ENCODE measurements at regions not wholly inside any gene's neighbourhood (a gene's known extent, or its start where the extent isn't known, plus 50 kb on each side); places are given as distances from the start of the nearest gene placed in this dataset.
A peak's percentile ranks its signal among the peaks of the same experiment; 100 is the strongest.

DNA sequence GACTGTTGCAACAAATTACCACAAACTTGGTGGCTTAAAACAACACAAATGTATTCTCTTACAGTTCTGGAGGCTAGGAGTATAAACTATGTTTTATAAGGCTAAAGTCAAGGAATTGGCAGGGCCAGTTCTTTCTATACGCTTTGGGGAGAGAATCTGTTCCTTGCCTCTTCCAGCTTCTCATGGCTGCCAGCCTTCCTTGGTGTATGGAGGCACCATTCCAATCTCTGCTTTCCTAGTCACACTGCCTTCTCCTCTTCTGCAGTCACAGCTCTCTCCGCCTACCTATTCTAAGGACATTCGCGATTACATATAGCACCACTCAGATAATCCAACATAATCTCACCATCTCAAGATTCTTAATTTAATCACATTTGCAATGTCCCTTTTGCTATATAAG lies 140.4 kb upstream of the GNAO1 start:
- Histone ChIP-seq H3K79me2 (ENCODE audit: insufficient read depth, low read length) (no peaks in the 10 kb centered on the region), H3K9me3 (ENCODE audit: low read depth, low read length) (no peaks in the 10 kb centered on the region), H3K27me3 (ENCODE audit: insufficient read depth, low read length) (no peaks in the 10 kb centered on the region), H3K4me1 (ENCODE audit: insufficient read depth, low read length) (no peaks in the 10 kb centered on the region), H3K36me3 (ENCODE audit: insufficient read depth, low read length) (no peaks in the 10 kb centered on the region), H3K27ac (ENCODE audit: low read depth, low read length) (no peak overlapping the region), H3K4me2 (ENCODE audit: insufficient read depth, low read length) (no peak overlapping the region), H3K4me3 (ENCODE audit: insufficient read depth, low read length) (no peak overlapping the region), H4K20me1 (ENCODE audit: insufficient read depth, low read length) (no peaks in the 10 kb centered on the region), H2AFZ (ENCODE audit: low read length) (no peak overlapping the region)
- TF ChIP-seq, protein P1, sequence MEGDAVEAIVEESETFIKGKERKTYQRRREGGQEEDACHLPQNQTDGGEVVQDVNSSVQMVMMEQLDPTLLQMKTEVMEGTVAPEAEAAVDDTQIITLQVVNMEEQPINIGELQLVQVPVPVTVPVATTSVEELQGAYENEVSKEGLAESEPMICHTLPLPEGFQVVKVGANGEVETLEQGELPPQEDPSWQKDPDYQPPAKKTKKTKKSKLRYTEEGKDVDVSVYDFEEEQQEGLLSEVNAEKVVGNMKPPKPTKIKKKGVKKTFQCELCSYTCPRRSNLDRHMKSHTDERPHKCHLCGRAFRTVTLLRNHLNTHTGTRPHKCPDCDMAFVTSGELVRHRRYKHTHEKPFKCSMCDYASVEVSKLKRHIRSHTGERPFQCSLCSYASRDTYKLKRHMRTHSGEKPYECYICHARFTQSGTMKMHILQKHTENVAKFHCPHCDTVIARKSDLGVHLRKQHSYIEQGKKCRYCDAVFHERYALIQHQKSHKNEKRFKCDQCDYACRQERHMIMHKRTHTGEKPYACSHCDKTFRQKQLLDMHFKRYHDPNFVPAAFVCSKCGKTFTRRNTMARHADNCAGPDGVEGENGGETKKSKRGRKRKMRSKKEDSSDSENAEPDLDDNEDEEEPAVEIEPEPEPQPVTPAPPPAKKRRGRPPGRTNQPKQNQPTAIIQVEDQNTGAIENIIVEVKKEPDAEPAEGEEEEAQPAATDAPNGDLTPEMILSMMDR (IDR thresholded peaks at IDR 0.05; ENCODE audit: extremely low read depth, low read depth, low read length) = no peak
- DNase-seq (ENCODE audit: insufficient read length, low spot score, missing footprints) = no peak

DNA sequence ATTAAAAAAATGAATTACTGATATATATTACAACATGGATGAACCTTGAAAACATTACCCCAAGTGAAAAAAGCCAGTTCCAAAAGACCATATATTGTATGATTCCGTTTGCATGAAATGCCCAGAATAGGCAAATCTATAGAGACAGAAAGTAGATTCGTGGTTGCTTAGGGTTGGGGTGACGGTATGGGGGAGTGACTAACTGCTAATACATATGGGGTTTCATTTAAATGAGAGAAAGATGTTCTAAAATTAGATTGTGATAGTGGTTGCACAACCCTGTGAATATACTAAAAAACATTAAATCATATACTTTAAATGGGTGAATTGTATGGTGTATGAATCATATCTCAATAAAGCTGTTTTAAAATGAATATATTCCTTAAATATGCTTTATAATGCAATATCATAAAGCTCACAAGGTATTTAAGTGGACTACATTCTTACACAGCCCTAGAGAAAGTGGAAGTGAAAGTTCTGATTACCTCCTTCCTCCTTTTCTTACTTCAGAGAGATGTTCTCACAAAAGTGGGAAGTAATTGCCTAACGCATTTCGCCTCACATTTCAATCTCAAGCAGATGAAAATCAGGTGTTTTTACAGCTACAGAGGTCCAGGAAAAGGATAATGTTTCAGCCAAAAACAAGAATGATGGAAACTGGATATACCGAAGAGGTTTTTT lies 142.7 kb upstream of the GNAO1 start:
- Histone ChIP-seq H3K4me3 (ENCODE audit: insufficient read depth, low read length) (no peak overlapping the region), H3K27ac (ENCODE audit: low read depth, low read length) (no peak overlapping the region), H3K36me3 (ENCODE audit: insufficient read depth, low read length) (no peaks in the 10 kb centered on the region), H3K9me3 (ENCODE audit: low read depth, low read length) (no peaks in the 10 kb centered on the region), H3K4me2 (ENCODE audit: insufficient read depth, low read length) (no peak overlapping the region), H3K79me2 (ENCODE audit: insufficient read depth, low read length) (no peaks in the 10 kb centered on the region), H4K20me1 (ENCODE audit: insufficient read depth, low read length) (no peaks in the 10 kb centered on the region), H3K4me1 (ENCODE audit: insufficient read depth, low read length) (no peaks in the 10 kb centered on the region), H2AFZ (ENCODE audit: low read length) (no peak overlapping the region), H3K27me3 (ENCODE audit: insufficient read depth, low read length) (no peaks in the 10 kb centered on the region)
- TF ChIP-seq, protein P1 (IDR thresholded peaks at IDR 0.05; ENCODE audit: extremely low read depth, low read depth, low read length) = no peak
- DNase-seq (ENCODE audit: insufficient read length, low spot score, missing footprints) = no peak

DNA sequence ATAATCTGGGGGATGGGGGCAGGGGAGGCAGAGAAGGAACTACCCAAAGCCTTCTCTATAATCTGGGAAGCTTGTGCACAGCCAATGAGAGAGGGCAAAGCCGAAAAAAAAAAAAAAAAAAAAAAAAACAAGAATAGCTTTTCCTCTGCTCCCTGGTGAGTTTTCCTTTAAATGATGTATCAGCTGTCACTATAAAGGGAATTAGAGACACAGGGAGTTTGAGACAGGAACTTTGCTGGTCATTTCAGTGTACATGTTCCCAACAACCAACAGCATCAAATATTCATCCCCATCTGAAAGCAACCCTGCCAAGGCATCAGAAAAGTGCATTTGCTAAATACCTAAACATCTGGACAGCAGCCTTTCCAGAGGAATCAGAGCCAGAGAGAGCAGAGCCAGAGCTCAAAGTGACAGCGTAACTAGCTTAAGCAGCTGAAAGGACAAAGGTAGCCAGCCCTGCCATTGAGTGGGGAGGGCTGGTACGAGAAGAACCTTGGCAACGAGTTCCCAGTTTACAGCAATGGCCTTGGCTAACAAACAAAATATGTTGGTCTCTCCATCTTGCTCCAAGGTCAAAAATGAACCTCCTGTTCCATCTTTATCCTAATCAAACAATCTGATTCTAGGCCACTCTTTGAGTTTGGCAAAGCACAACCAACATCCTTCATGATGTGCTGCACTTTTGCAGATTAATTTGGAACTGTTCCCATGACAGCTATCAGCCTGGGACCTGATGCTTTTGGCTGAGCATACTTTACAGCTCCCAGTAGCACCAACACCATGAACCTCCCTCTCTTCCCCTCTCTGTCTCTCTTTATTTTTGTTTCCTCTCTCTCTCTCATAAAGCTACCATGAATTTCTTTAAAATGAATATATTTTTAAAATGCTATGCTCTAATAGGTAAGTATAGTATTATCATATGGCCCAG lies 143.7 kb upstream of the GNAO1 start:
- no peaks in the 10 kb centered on the region for H3K9me3 ChIP-seq (ENCODE audit: low read depth, low read length)
- no peaks in the 10 kb centered on the region for H3K36me3 ChIP-seq (ENCODE audit: insufficient read depth, low read length)
- TF ChIP-seq, protein P1 (IDR thresholded peaks at IDR 0.05; ENCODE audit: extremely low read depth, low read depth, low read length) = no peak
- no peak overlapping the region for H3K27ac ChIP-seq (ENCODE audit: low read depth, low read length)
- no peaks in the 10 kb centered on the region for H3K27me3 ChIP-seq (ENCODE audit: insufficient read depth, low read length)
- H3K79me2 ChIP-seq (ENCODE audit: insufficient read depth, low read length) = no peaks in the 10 kb centered on the region
- H4K20me1 ChIP-seq (ENCODE audit: insufficient read depth, low read length) = no peaks in the 10 kb centered on the region
- H3K4me3 ChIP-seq (ENCODE audit: insufficient read depth, low read length) = no peak overlapping the region
- H2AFZ ChIP-seq (ENCODE audit: low read length) = no peak overlapping the region
- H3K4me2 ChIP-seq (ENCODE audit: insufficient read depth, low read length) = no peak overlapping the region
- no peaks in the 10 kb centered on the region for H3K4me1 ChIP-seq (ENCODE audit: insufficient read depth, low read length)
- peak; percentile 37 for DNase-seq (ENCODE audit: insufficient read length, low spot score, missing footprints)

DNA sequence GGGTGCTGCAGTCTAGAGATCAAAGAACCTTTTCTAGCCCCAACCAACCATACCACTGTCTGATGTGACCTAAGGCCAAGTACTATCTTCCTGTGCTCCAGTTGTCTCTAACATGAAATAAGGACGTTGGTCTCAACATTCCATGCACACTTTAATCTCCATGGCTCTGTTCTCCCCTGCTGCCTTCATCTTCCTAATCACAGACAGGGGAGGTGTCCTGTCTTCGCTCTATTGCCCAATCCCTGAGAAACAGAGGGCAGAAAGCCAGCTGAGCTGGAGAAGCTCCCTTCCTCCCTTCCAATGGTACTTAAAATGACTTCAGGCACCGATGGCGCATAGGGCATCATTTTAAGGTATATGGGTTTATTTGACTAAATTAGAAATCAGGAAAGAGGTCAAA lies 148.9 kb upstream of the GNAO1 start:
- no peak for DNase-seq (ENCODE audit: insufficient read length, low spot score, missing footprints)
- H3K9me3 ChIP-seq (ENCODE audit: low read depth, low read length) = no peaks in the 10 kb centered on the region
- H3K4me2 ChIP-seq (ENCODE audit: insufficient read depth, low read length) = no peak overlapping the region
- no peaks in the 10 kb centered on the region for H3K36me3 ChIP-seq (ENCODE audit: insufficient read depth, low read length)
- H3K4me3 ChIP-seq (ENCODE audit: insufficient read depth, low read length) = no peak overlapping the region
- H3K4me1 ChIP-seq (ENCODE audit: insufficient read depth, low read length) = no peaks in the 10 kb centered on the region
- TF ChIP-seq, protein P1 (IDR thresholded peaks at IDR 0.05; ENCODE audit: extremely low read depth, low read depth, low read length) = no peak
- no peaks in the 10 kb centered on the region for H3K27me3 ChIP-seq (ENCODE audit: insufficient read depth, low read length)
- no peak overlapping the region for H3K27ac ChIP-seq (ENCODE audit: low read depth, low read length)
- H4K20me1 ChIP-seq (ENCODE audit: insufficient read depth, low read length) = no peaks in the 10 kb centered on the region
- no peaks in the 10 kb centered on the region for H3K79me2 ChIP-seq (ENCODE audit: insufficient read depth, low read length)
- H2AFZ ChIP-seq (ENCODE audit: low read length) = no peak overlapping the region

Data from osteoblast (primary cell).